ENCODE measurements at regions not wholly inside any gene's neighbourhood (a gene's known extent, or its start where the extent isn't known, plus 50 kb on each side); places are given as distances from the start of the nearest gene placed in this dataset.

DNA sequence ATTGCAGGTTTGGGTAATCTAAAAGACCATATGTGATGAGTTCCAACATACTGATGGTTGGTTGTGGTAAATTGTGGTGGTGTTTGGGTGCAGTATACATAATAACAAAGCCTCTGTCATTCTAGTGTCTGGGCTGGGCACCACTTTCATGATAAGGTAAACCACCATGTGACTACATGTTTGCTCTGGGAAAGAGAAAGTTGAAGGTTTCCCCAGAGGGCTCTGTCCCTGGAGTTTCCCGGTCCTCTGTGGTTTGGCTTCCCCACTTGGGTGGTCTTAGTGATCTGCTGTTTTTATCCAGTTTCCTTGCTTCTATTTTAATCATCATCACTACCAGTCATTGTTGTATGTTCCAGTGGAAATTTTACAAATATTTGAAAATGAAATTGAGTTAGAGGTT lies 55.9 kb upstream of the TSPAN2 start:
- ChIA-PET POLR2A (ENCODE audit: unreplicated experiment) (no interaction called here), CTCF (no interaction called here)
- H4K91ac ChIP-seq (ENCODE audit: insufficient read depth, low read depth, low read length) = no peak overlapping the region
- H3K9ac ChIP-seq (ENCODE audit: low read depth, low read length) = no peak overlapping the region
- intact Hi-C loops (cut with micrococcal nuclease) (no loop called here), in situ Hi-C loops (cut with MboI; ENCODE audit: low sequenced_read_pairs) (no loop called here), dilution Hi-C loops (cut with HindIII; ENCODE audit: low sequenced_read_pairs, unreplicated experiment) (loop anchor here (25.0 kb wide), 1 partner anchor 442 kb away; no protein-coding TSS in a partner anchor)
- H3K27ac ChIP-seq (ENCODE audit: insufficient read depth, low read length) = no peak overlapping the region
- no peak overlapping the region for H2AFZ ChIP-seq (replicated peaks; ENCODE audit: low read length, poor library complexity)
- WGBS, 2 experiments (ENCODE audit: extremely low coverage in 2 of 2, insufficient read length in 1 of 2) = no CpG with 5 or more reads among the region's 1 CpG
- H3K14ac ChIP-seq (replicated peaks; ENCODE audit: low read depth, low read length) = no peak overlapping the region
- DNase-seq = no peak
- H3K9me3 ChIP-seq (ENCODE audit: control insufficient read depth, insufficient read depth, low read length) = no peaks in the 10 kb centered on the region
- H2BK5ac ChIP-seq (ENCODE audit: low read depth, low read length, poor library complexity, severe bottlenecking) = no peak overlapping the region
- H2BK120ac ChIP-seq (ENCODE audit: low read depth, low read length) = no peak overlapping the region
- no peak overlapping the region for H2AK9ac ChIP-seq (replicated peaks; ENCODE audit: low read depth, low read length, poor library complexity)
- H3K4me3 ChIP-seq (ENCODE audit: insufficient read depth, low read depth, low read length) = no peak overlapping the region
- no peak overlapping the region for H4K8ac ChIP-seq (ENCODE audit: low read depth in 2 of 2, low read length in 2 of 2)
- ATAC-seq (ENCODE audit: low read depth) = no peak
- peaks cover 11% of the 10 kb centered on the region; the same call in 1 of the 2 replicates for H3K9me1 ChIP-seq (ENCODE audit: insufficient read depth, low read length)
- no peak for TF ChIP-seq RAD21 (IDR thresholded peaks at IDR 0.05; ENCODE audit: low read length)
- TF ChIP-seq POLR2A (IDR thresholded peaks at IDR 0.05; ENCODE audit: low read depth, low read length) = no peak
- no peak for TF ChIP-seq RFX5 (IDR thresholded peaks at IDR 0.05; ENCODE audit: low read depth, low read length)
- no peak for TF ChIP-seq MXI1 (IDR thresholded peaks at IDR 0.05; ENCODE audit: borderline replicate concordance, low read depth, low read length)
- TF ChIP-seq, protein P1, sequence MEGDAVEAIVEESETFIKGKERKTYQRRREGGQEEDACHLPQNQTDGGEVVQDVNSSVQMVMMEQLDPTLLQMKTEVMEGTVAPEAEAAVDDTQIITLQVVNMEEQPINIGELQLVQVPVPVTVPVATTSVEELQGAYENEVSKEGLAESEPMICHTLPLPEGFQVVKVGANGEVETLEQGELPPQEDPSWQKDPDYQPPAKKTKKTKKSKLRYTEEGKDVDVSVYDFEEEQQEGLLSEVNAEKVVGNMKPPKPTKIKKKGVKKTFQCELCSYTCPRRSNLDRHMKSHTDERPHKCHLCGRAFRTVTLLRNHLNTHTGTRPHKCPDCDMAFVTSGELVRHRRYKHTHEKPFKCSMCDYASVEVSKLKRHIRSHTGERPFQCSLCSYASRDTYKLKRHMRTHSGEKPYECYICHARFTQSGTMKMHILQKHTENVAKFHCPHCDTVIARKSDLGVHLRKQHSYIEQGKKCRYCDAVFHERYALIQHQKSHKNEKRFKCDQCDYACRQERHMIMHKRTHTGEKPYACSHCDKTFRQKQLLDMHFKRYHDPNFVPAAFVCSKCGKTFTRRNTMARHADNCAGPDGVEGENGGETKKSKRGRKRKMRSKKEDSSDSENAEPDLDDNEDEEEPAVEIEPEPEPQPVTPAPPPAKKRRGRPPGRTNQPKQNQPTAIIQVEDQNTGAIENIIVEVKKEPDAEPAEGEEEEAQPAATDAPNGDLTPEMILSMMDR (conservative IDR thresholded peaks at IDR 0.05; ENCODE audit: low read depth, low read length) = no peak
- TF ChIP-seq BHLHE40 (IDR thresholded peaks at IDR 0.05; ENCODE audit: low read depth, low read length) = no peak
- no peak for TF ChIP-seq MAZ (IDR thresholded peaks at IDR 0.05; ENCODE audit: borderline replicate concordance, low read depth, low read length)
- no peak for TF ChIP-seq CHD1 (IDR thresholded peaks at IDR 0.05; ENCODE audit: low read depth, low read length)
- no peak for TF ChIP-seq RCOR1 (IDR thresholded peaks at IDR 0.05; ENCODE audit: insufficient replicate concordance, low read length)
- TF ChIP-seq FOS (IDR thresholded peaks at IDR 0.05; ENCODE audit: low read depth, low read length) = no peak
- TF ChIP-seq MAFK (IDR thresholded peaks at IDR 0.05; ENCODE audit: low read depth, low read length) = no peak
- TF ChIP-seq, protein P2, sequence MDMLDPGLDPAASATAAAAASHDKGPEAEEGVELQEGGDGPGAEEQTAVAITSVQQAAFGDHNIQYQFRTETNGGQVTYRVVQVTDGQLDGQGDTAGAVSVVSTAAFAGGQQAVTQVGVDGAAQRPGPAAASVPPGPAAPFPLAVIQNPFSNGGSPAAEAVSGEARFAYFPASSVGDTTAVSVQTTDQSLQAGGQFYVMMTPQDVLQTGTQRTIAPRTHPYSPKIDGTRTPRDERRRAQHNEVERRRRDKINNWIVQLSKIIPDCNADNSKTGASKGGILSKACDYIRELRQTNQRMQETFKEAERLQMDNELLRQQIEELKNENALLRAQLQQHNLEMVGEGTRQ (IDR thresholded peaks at IDR 0.05; ENCODE audit: low read depth, low read length) = no peak
- no peak for TF ChIP-seq CEBPB (IDR thresholded peaks at IDR 0.05; ENCODE audit: low read depth, low read length)
- no peak for TF ChIP-seq NFE2L2 (IDR thresholded peaks at IDR 0.05; ENCODE audit: low read depth, low read length)
- TF ChIP-seq SMC3 (IDR thresholded peaks at IDR 0.05; ENCODE audit: low read depth, low read length) = no peak
- TF ChIP-seq, protein P3, sequence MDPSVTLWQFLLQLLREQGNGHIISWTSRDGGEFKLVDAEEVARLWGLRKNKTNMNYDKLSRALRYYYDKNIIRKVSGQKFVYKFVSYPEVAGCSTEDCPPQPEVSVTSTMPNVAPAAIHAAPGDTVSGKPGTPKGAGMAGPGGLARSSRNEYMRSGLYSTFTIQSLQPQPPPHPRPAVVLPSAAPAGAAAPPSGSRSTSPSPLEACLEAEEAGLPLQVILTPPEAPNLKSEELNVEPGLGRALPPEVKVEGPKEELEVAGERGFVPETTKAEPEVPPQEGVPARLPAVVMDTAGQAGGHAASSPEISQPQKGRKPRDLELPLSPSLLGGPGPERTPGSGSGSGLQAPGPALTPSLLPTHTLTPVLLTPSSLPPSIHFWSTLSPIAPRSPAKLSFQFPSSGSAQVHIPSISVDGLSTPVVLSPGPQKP (IDR thresholded peaks at IDR 0.05; ENCODE audit: borderline replicate concordance, low read depth, low read length) = no peak
- H3K27me3 ChIP-seq (ENCODE audit: control insufficient read depth, insufficient read depth, low read length) = no peaks in the 10 kb centered on the region
- no peak overlapping the region for H2AK5ac ChIP-seq (ENCODE audit: low read depth, low read length)
- no peak overlapping the region for H2BK15ac ChIP-seq (ENCODE audit: low read depth, low read length)
- H4K20me1 ChIP-seq (ENCODE audit: insufficient read depth, low read length) = no peaks in the 10 kb centered on the region
- H3K4me2 ChIP-seq (ENCODE audit: low read depth, low read length) = no peak overlapping the region
- no peak overlapping the region for H4K5ac ChIP-seq (ENCODE audit: low read depth, low read length)
- H3K4me1 ChIP-seq (ENCODE audit: control insufficient read depth, insufficient read depth, low read length) = peaks cover 8% of the 10 kb centered on the region
- H2BK20ac ChIP-seq (ENCODE audit: low read depth, low read length) = no peak overlapping the region
- no peaks in the 10 kb centered on the region for H3K36me3 ChIP-seq (ENCODE audit: control insufficient read depth, insufficient read depth, low read length)
- H3K4ac ChIP-seq (ENCODE audit: low read depth, low read length) = no peak overlapping the region
- no peaks in the 10 kb centered on the region for H3K79me1 ChIP-seq (ENCODE audit: low read depth in 1 of 2, low read length in 2 of 2)
- no peak overlapping the region for H3K18ac ChIP-seq (ENCODE audit: low read depth, low read length)
- no TSS peak for BruUV-seq (replicated peaks)
- no peak overlapping the region for H3K23ac ChIP-seq (ENCODE audit: low read depth, low read length)
- H3K56ac ChIP-seq (ENCODE audit: extremely low read depth, insufficient read depth, low read length) = no peak overlapping the region
